Testis (tissue), 2 donors: ENCODE measurements at regions not wholly inside any gene's neighbourhood (a gene's known extent, or its start where the extent isn't known, plus 50 kb on each side); places are given as distances from the start of the nearest gene placed in this dataset.

Experiments
- DNase-seq: peaks from one replicate; pipeline ENCODE4 v3.0.0-alpha.2; 2019
- H3K27ac ChIP-seq, 2 donors: fragments of 200-600 bp; sonication (generic); one replicate each; pipeline ENCODE4 v1.5.1; 2019
- H3K27me3 ChIP-seq: fragments of 200-600 bp; sonication (generic); one replicate; pipeline ENCODE4 v1.5.1; 2019
- H3K36me3 ChIP-seq: fragments of 200-600 bp; sonication (generic); one replicate; pipeline ENCODE4 v1.5.1; 2017; ENCODE audit warnings: low read depth; ENCODE audit errors: missing control alignments
- H3K4me1 ChIP-seq: fragments of 200-600 bp; sonication (generic); one replicate; pipeline ENCODE4 v1.5.1; 2019
- H3K4me3 ChIP-seq, 2 donors: fragments of 200-600 bp; sonication (generic); one replicate each; pipeline ENCODE4 v1.5.1; 2017 to 2019
- H3K9me3 ChIP-seq: fragments of 200-600 bp; sonication (generic); one replicate; pipeline ENCODE4 v1.5.1; 2017
- POLR2A ChIP-seq: fragments of 450-650 bp; IDR thresholded peaks from one replicate; pipeline ENCODE4 v1.6.1; 2017; ENCODE audit warnings: antibody characterized with exemption, mild to moderate bottlenecking, moderate library complexity
- WGBS, 2 donors: methylation state at CpG; one replicate each; pipeline ENCODE4 v1.1.5; 2018; 5-methylcytosine and 5-hydroxymethylcytosine counted together
- intact Hi-C: fragments of 100-400 bp; cut with DNase I; formaldehyde crosslinking; loops from one replicate; pipeline ENCODE4 v1.15.1; 2023; ENCODE audit warnings: low total_unique reads
- TF ChIP-seq, protein P1 (sequence below), 3 experiments: fragments of 450-650 bp in 2 of 3; fragments of 200-600 bp in 1 of 3; sonication (generic) in 1 of 3; IDR thresholded peaks; one replicate each; pipeline ENCODE4 v1.5.1; 2016 to 2019; ENCODE audit warnings: antibody characterized with exemption in 3 of 3, mild to moderate bottlenecking in 2 of 3, moderate library complexity in 1 of 3

DNA sequence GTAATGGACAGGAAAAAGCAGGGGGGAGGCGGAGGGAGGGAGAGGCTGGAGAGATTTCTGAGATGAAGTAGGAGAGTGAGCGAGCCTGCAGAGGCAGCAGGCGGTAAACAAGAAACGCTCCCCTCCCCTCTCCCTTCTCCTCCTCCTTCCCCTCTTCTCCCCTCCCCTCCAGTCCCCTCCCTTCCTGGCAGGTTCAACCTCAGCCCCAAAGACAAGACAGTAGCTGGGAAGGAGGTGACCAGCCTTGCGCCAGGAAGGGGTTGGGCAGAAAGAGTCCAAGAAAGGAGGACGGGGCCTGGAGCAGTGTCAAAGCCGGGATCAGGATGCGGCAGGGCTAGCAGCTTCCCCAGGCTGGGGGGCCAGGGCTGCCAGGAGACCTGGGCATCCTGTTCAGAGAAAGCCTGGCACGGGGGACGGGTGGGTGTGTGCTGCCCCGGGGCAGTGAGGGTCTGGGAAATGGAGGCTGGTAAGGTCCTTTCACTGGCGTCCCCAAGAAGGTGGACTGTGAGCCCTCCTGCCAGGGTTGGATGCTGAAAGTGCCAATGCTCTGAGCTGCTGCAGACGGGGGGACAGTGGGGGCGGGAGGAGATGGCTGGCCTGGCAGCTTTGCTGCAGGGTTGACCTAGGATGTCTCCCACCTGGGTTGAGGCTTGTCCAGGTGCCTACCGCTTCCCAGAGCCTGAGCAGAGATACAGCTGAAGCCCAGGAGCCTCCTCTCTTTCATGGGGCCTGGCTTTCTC lies 261.6 kb upstream of the TNRC6C start:
- 45 to 51% methylated on average over 14 to 15 of the region's 15 CpGs for WGBS, 2 donors
- H3K4me3 ChIP-seq: no peak overlapping the region
- no peaks in the 10 kb centered on the region for H3K9me3 ChIP-seq
- no peak overlapping the region for H3K27ac ChIP-seq
- intact Hi-C loops: no loop called here
- H3K27me3 ChIP-seq: no peaks in the 10 kb centered on the region
- no peak for DNase-seq
- no peaks in the 10 kb centered on the region for H3K36me3 ChIP-seq
- no peak for TF ChIP-seq POLR2A
- TF ChIP-seq, protein P1, sequence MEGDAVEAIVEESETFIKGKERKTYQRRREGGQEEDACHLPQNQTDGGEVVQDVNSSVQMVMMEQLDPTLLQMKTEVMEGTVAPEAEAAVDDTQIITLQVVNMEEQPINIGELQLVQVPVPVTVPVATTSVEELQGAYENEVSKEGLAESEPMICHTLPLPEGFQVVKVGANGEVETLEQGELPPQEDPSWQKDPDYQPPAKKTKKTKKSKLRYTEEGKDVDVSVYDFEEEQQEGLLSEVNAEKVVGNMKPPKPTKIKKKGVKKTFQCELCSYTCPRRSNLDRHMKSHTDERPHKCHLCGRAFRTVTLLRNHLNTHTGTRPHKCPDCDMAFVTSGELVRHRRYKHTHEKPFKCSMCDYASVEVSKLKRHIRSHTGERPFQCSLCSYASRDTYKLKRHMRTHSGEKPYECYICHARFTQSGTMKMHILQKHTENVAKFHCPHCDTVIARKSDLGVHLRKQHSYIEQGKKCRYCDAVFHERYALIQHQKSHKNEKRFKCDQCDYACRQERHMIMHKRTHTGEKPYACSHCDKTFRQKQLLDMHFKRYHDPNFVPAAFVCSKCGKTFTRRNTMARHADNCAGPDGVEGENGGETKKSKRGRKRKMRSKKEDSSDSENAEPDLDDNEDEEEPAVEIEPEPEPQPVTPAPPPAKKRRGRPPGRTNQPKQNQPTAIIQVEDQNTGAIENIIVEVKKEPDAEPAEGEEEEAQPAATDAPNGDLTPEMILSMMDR (IDR thresholded peaks at IDR 0.05): no peak
- H3K4me1 ChIP-seq: peaks cover 4% of the 10 kb centered on the region

DNA sequence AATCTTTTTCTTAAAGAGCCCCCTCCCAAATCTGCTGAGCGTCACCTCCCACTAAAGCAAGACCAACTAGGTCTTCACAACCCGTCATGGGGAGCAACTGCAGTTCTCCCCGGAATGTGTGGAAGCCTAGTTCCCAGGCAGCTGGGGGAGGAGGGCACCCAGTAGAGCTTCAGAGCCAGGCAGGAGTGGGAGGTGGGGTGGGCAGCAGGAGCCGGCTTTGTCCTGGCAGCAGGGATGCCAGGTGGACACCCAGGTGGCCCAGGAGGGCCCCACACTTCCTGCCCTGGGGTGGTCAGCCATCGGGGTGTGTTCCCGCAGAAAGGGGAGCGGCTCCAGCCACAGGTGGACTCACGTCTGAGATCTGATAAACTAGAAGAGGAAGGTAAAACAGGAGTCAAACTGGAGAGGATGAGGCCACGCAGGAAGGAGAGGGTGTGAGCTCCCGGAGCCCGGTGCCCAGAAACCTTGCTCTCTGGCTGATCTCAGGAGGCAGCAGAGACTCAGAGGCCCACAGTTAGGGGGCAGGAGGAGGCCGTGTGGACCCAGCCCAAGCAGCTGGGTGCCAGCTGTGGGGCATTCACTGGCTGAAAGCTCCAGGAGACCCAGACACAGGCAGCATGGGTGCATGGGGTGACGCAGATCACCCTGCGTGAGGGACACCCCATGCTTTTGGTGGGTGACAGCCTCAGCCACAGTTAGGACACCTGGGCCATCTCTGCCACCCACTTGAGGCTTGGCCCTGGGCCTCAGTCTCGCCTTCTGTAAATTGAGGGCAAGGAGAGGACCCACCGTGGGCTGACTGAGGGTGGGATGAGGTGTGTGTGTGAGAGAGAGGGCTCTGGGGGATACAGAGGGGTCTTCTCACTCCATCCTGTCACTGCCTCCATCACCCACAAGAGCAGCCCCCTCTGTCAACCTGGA lies 260.8 kb upstream of the TNRC6C start:
- DNase-seq: no peak
- no peaks in the 10 kb centered on the region for H3K27me3 ChIP-seq
- peaks cover 4% of the 10 kb centered on the region for H3K4me1 ChIP-seq
- no peaks in the 10 kb centered on the region for H3K9me3 ChIP-seq
- no peak overlapping the region for H3K4me3 ChIP-seq
- H3K27ac ChIP-seq: no peak overlapping the region
- WGBS, 2 donors: 78 to 80% methylated on average over 6 to 16 of the region's 16 CpGs
- intact Hi-C loops: no loop called here
- H3K36me3 ChIP-seq: no peaks in the 10 kb centered on the region
- TF ChIP-seq POLR2A: no peak
- TF ChIP-seq, protein P1 (IDR thresholded peaks at IDR 0.05): no peak

GRCh38 chr17:77698903-77699623 lies 259.4 kb upstream of the TNRC6C start:
- intact Hi-C loops: no loop called here
- Histone ChIP-seq H3K27ac (no peak overlapping the region), H3K4me3 (no peak overlapping the region), H3K36me3 (no peaks in the 10 kb centered on the region), H3K4me1 (peaks cover 4% of the 10 kb centered on the region), H3K27me3 (no peaks in the 10 kb centered on the region), H3K9me3 (no peaks in the 10 kb centered on the region)
- no peak for DNase-seq
- 93% methylated on average over 19 to 21 of the region's 21 CpGs for WGBS, 2 donors
- TF ChIP-seq, protein P1 (IDR thresholded peaks at IDR 0.05): no peak
- TF ChIP-seq POLR2A: no peak

GRCh38 chr17:77700165-77700881 lies 258.2 kb upstream of the TNRC6C start:
- Histone ChIP-seq H3K9me3 (no peaks in the 10 kb centered on the region), H3K27me3 (no peaks in the 10 kb centered on the region), H3K36me3 (no peaks in the 10 kb centered on the region), H3K4me1 (peaks cover 4% of the 10 kb centered on the region), H3K27ac (no peak overlapping the region), H3K4me3 (no peak overlapping the region)
- intact Hi-C loops: no loop called here
- DNase-seq: no peak
- 64 to 71% methylated on average over 13 of the region's 13 CpGs for WGBS, 2 donors
- TF ChIP-seq, protein P1 (IDR thresholded peaks at IDR 0.05): no peak
- no peak for TF ChIP-seq POLR2A
